GM12891 (cell line): ENCODE measurements at regions not wholly inside any gene's neighbourhood (a gene's known extent, or its start where the extent isn't known, plus 50 kb on each side); places are given as distances from the start of the nearest gene placed in this dataset.

Experiments used
- DNase-seq: peaks from one replicate; pipeline ENCODE4 v3.0.0; 2011; ENCODE audit warnings: low spot score; ENCODE audit not compliant: insufficient read length
- FAIRE-seq: peaks from 2 replicates; lab custom pipeline; 2011; peaks lifted over from hg19 to GRCh38; lab: Jason Lieb, UNC
- PAX5 ChIP-seq: IDR thresholded peaks from 2 replicates; pipeline ENCODE4 v1.6.1; 2011; ENCODE audit warnings: low read length, moderate library complexity, mild to moderate bottlenecking; ENCODE audit not compliant: insufficient read depth, severe bottlenecking
- POLR2A ChIP-seq: IDR thresholded peaks from 2 replicates; pipeline ENCODE4 v1.6.1; 2011; ENCODE audit warnings: low read depth, low read length, control low read depth
- POLR2AphosphoS5 ChIP-seq: IDR thresholded peaks from 2 replicates; pipeline ENCODE4 v1.6.1; 2011; ENCODE audit warnings: low read depth, low read length, control low read depth
- POU2F2 ChIP-seq: IDR thresholded peaks from 2 replicates; pipeline ENCODE4 v1.6.1; 2011; ENCODE audit warnings: low read depth, mild to moderate bottlenecking, control low read depth, low read length, moderate library complexity
- SPI1 ChIP-seq: IDR thresholded peaks from 2 replicates; pipeline ENCODE4 v1.6.1; 2011; ENCODE audit warnings: low read depth, low read length, control low read depth
- TAF1 ChIP-seq: IDR thresholded peaks from 2 replicates; pipeline ENCODE4 v1.6.1; 2011; ENCODE audit warnings: low read depth, low read length, control low read depth

DNA sequence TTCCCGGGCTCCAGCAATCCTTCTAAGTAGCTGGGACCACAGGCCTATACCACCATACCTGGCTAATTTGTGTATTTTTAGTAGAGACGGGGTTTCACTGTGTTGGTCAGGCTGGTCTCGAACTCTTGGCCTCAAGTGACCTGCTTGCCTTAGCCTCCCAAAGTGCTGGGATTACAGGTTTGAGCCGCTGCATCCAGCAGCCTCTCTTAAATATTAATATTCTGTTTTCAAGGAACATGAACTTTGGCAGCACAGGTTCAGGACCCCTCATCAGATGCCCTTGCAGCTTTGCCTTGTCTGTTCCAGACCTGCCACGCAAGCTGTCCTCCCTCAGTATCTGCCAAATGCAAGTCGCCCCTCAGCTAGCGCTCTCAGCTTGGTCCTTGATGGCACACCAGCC is 166.8 kb downstream of the KCTD15 start:
- no peak for TF ChIP-seq PAX5
- TF ChIP-seq POLR2A = no peak
- no peak for TF ChIP-seq POLR2AphosphoS5
- no peak for TF ChIP-seq POU2F2
- TF ChIP-seq SPI1 = no peak
- TF ChIP-seq TAF1 = no peak
- no peak for FAIRE-seq

DNA sequence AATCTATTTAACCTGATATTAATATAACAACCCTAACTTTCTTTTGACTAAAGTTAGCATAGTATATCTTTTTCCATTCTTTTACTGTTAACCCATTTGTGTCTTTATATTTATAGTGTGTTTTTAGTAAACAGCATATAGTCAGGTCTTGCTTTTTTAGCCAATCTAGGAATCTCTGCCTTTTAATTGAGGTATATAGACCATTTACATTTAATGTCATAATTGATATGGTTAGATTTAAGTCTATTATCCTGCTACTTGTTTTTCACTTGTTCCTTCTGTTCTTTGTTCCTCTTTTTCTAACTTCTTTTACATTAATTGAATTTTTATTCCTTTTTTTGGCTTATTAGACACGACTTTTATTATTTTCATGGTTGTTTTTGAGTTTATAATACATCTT is 174.4 kb downstream of the KCTD15 start:
- TF ChIP-seq TAF1 (no peak), POU2F2 (no peak), POLR2AphosphoS5 (no peak), SPI1 (no peak), POLR2A (no peak), PAX5 (no peak)
- FAIRE-seq (no peak), DNase-seq (no peak)

More for the DNA sequence above, 166.8 kb downstream of the KCTD15 start:
- no peak for DNase-seq

DNA sequence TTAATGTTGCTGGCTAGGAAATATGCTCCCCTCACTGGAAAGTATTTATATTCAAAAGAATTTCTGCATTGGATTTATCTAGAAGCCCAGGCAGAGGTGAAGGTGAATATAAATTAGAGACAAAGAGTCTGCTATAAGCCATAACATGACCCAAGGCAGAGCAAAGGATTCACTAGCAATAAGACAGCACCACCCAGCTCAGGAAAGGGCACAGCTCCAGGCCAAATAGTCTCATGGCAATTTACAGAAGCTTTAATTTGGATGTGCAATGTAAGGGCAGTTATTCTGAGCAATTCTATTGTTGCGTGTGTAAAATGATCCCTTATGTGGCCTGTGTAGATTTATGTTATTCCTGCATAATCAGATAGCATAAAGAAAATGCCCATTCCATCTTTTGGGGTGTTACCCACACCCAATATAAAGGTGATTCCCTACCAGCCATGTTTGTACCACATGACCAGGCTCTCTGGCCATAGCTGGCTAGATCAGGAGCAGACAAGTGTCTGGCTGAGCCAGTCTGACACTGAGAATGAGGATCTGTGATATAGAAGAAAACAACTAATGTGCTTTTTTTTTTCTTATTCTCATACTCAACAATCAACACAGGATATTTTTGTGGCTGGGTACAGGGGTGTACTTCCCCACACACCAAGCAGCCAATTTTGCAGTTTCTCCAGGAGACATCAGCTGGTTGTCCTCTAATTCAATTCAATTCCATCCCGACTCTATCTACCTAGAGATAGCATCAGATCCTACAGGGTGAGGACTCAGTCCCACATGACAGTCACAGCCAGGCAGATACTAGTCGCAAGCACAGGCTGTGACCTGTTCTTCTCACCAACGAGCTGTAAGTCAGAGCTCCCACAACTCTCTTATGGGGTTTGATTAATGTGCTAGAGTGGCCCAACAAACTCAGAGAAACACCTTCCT is 181.4 kb downstream of the KCTD15 start:
- TF ChIP-seq POLR2A (no peak), PAX5 (no peak), SPI1 (no peak), POLR2AphosphoS5 (no peak), POU2F2 (no peak), TAF1 (no peak)
- FAIRE-seq (no peak), DNase-seq (no peak)

DNA sequence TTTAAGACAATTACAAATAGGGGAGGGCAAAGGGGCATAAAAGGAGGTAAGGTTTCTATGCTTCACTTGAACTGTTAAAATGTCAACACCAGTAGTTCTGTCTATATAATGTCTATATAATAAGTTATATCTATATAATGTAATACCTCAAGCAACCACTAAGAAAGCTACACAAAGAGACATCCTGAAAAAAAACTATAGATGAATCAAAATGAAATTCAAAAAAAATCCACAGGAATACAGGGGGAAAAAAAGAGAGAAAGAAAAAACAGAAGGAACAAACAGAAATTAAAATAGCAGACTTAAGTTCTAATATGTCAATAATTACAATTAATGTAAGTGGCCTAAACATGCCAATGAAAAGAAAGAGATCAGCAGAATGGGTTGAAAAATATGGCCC is 186.0 kb downstream of the KCTD15 start:
- FAIRE-seq = no peak
- DNase-seq = no peak

DNA sequence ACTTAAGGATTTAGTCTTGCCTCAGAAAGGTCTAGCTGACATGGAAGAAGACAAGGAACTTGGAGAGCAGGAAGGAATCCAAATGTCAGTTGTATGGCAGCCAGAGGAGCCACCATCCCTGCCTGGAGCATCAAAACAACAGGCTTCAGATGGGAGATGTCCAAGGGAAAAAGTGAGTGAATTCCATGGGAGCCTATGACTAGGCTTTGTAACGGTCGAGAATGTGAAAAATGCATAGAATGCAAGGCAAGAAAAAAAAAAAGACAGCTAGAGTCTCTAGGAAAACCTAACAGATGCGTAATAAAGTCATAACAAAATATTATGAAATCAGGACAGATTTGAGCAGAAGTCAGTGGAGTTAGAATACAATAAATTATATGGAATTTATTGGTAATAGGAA is 183.7 kb upstream of the LSM14A start:
- no peak for DNase-seq
- TF ChIP-seq POU2F2 (no peak), TAF1 (no peak), PAX5 (no peak), SPI1 (no peak), POLR2A (no peak), POLR2AphosphoS5 (no peak)
- FAIRE-seq = no peak

More for the DNA sequence above, 186.0 kb downstream of the KCTD15 start:
- no peak for TF ChIP-seq SPI1
- TF ChIP-seq PAX5 = no peak
- no peak for TF ChIP-seq POU2F2
- TF ChIP-seq POLR2AphosphoS5 = no peak
- no peak for TF ChIP-seq TAF1

DNA sequence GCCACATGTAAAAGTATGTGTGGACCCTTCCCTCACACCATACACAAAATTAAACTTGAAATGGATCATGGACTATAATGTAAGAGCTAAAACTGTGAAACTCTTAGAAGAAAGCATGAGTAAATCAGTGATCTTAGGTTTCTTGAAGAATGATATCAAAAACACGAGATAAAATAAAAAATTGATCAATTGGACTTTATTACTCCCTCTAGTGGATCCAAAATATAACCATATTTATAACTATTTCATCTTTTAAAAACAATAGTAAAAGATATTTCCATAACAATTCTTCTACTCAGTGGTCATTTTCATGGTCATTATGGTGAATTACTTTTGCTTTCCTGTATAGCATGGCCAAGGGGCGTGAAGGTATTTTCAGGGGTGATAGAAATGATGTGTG is 174.6 kb upstream of the LSM14A start:
- DNase-seq = no peak
- FAIRE-seq = no peak
- TF ChIP-seq SPI1 (no peak), TAF1 (no peak), POLR2AphosphoS5 (no peak), PAX5 (no peak), POLR2A (no peak), POU2F2 (no peak)

DNA sequence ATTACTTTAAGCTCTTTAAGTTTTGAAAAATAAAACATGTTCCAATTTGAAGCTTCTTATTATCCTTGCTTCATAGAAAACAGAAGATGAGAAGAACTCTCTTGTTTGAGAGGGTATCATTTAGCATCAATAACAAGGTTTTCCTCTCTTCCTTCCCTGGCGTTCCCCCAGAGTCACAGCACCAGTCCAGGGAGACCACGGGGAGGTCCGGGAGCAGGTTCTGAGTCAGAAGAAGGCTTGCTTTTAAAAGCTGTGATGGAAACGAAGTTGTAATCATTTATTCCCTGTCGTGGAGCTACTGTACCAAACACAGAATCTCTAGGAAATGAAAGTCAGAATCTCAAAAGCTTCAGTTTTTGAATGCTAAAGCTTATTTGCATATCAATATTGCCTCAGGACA is 174.0 kb upstream of the LSM14A start:
- FAIRE-seq = no peak
- DNase-seq = no peak
- TF ChIP-seq SPI1 = no peak
- TF ChIP-seq POLR2AphosphoS5 = no peak
- no peak for TF ChIP-seq POLR2A
- TF ChIP-seq PAX5 = no peak
- no peak for TF ChIP-seq POU2F2
- TF ChIP-seq TAF1 = no peak

DNA sequence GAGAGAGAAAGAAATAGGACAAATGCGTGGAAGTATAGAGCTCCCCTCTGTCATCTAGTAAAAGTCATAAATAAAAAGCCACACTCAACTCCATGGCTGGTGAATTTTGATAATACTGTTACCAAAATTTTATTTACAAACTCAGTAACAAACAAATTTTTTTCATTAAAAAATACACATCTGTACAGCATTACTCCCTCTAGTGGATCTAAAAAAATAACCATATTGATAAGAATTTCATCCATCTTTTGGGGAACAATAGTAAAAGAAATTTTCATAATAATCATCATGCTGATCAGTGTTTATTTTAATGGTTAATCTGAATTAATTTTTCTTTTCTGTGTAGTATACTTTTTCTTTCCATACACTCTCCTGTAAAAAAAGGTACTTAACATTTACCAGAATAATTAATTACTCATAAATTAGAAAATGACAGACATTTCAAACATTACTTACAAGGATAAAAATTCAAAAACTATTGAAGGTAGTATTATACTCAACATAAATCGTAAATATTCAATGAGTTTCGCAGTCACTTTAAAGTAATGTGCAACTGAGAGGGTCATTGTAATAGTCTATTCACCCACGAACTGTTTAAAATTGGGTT is 173.5 kb upstream of the LSM14A start:
- no peak for TF ChIP-seq POU2F2
- no peak for TF ChIP-seq TAF1
- TF ChIP-seq SPI1 = no peak
- FAIRE-seq (no peak), DNase-seq (no peak)

DNA sequence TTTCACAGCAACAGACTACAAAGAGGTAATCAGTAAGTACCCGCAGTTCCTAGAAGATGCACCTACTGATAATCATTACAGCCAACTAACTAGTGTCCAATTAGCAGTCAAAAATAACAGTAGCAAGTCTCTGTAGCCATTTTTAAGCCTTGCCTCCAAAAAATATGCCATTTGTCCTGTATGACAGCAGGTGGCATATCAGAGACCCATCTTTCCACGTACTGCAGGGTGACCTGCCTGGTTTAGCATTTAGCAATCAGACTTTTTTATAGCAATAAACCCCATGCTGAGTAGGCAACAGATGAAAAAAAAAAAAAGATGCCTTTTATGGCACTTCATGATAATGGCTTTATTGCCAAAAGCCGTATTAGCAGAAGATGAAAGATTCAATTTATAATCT is 155.3 kb upstream of the LSM14A start:
- DNase-seq (no peak), FAIRE-seq (no peak)
- TF ChIP-seq SPI1 (no peak), TAF1 (no peak), PAX5 (no peak), POU2F2 (no peak), POLR2AphosphoS5 (no peak), POLR2A (no peak)
